ENCODE measurements at regions not wholly inside any gene's neighbourhood (a gene's known extent, or its start where the extent isn't known, plus 50 kb on each side); places are given as distances from the start of the nearest gene placed in this dataset.
A peak's percentile ranks its signal among the peaks of the same experiment; 100 is the strongest.

GRCh38 chr18:55830544-55830943, 242.6 kb upstream of the TCF4 start:
- peaks cover 17% of the 10 kb centered on the region for H3K4me1 Mint-ChIP-seq (ENCODE audit: low read depth, unreplicated experiment)
- FAIRE-seq = no peak
- H3K27me3 Mint-ChIP-seq (ENCODE audit: low read depth, unreplicated experiment) = no peaks in the 10 kb centered on the region
- Histone ChIP-seq H3K4me3 (ENCODE audit: insufficient read depth, low read depth, low read length) (no peak overlapping the region), H3K4me1 (ENCODE audit: insufficient read depth, low read length) (peaks cover 10% of the 10 kb centered on the region), H3K36me3 (ENCODE audit: insufficient read depth, low read length) (no peaks in the 10 kb centered on the region), H4K20me1 (ENCODE audit: insufficient read depth, low read length) (no peaks in the 10 kb centered on the region), H3K79me2 (ENCODE audit: insufficient read depth, low read length) (no peaks in the 10 kb centered on the region), H3K9ac (ENCODE audit: low read length) (no peak overlapping the region), H3K9me3 (ENCODE audit: insufficient read depth, low read depth, low read length) (no peaks in the 10 kb centered on the region), H2AFZ (ENCODE audit: low read depth, low read length) (no peak overlapping the region), H3K4me2 (ENCODE audit: low read length) (no peak overlapping the region), H3K27ac (ENCODE audit: low read depth, low read length) (no peak overlapping the region), H3K27me3 (ENCODE audit: insufficient read depth, low read length) (no peaks in the 10 kb centered on the region)
- H3K4me3 Mint-ChIP-seq (ENCODE audit: unreplicated experiment) = no peak overlapping the region
- TF ChIP-seq CTCF (IDR thresholded peaks at IDR 0.05; ENCODE audit: insufficient read depth, low read depth, low read length) = no peak
- no peak for TF ChIP-seq EZH2 (IDR thresholded peaks at IDR 0.05; ENCODE audit: insufficient read depth, low read length)
- H3K36me3 Mint-ChIP-seq (ENCODE audit: low read depth, unreplicated experiment) = no peaks in the 10 kb centered on the region
- H3K9me3 Mint-ChIP-seq (ENCODE audit: unreplicated experiment) = peaks cover 7% of the 10 kb centered on the region
- no peak overlapping the region for H3K27ac Mint-ChIP-seq (ENCODE audit: unreplicated experiment)
- no peak for DNase-seq (ENCODE audit: low read depth)

- H3K9ac ChIP-seq (ENCODE audit: low read length) = no peak overlapping the region
- DNase-seq (ENCODE audit: low read depth) = peak; percentile 68
- no peak overlapping the region for H2AFZ ChIP-seq (ENCODE audit: low read depth, low read length)
- H3K9me3 Mint-ChIP-seq (ENCODE audit: unreplicated experiment) = no peaks in the 10 kb centered on the region
- no peaks in the 10 kb centered on the region for H3K27me3 Mint-ChIP-seq (ENCODE audit: low read depth, unreplicated experiment)
- no peaks in the 10 kb centered on the region for H4K20me1 ChIP-seq (ENCODE audit: insufficient read depth, low read length)
- peak overlapping the region; percentile 11 for H3K4me3 ChIP-seq (ENCODE audit: insufficient read depth, low read depth, low read length)
- peak overlapping the region; percentile 53 for H3K4me2 ChIP-seq (ENCODE audit: low read length)
- H3K27ac Mint-ChIP-seq (ENCODE audit: unreplicated experiment) = no peak overlapping the region
- no peaks in the 10 kb centered on the region for H3K36me3 Mint-ChIP-seq (ENCODE audit: low read depth, unreplicated experiment)
- H3K79me2 ChIP-seq (ENCODE audit: insufficient read depth, low read length) = no peaks in the 10 kb centered on the region
- H3K9me3 ChIP-seq (ENCODE audit: insufficient read depth, low read depth, low read length) = no peaks in the 10 kb centered on the region
- no peak overlapping the region for H3K27ac ChIP-seq (ENCODE audit: low read depth, low read length)
- H3K4me1 Mint-ChIP-seq (ENCODE audit: low read depth, unreplicated experiment) = peaks cover 16% of the 10 kb centered on the region
- no peaks in the 10 kb centered on the region for H3K36me3 ChIP-seq (ENCODE audit: insufficient read depth, low read length)
- peaks cover 9% of the 10 kb centered on the region for H3K4me1 ChIP-seq (ENCODE audit: insufficient read depth, low read length)
- FAIRE-seq = peak; percentile 78
- no peak overlapping the region for H3K4me3 Mint-ChIP-seq (ENCODE audit: unreplicated experiment)
- TF ChIP-seq EZH2 (IDR thresholded peaks at IDR 0.05; ENCODE audit: insufficient read depth, low read length) (no peak), CTCF (IDR thresholded peaks at IDR 0.05; ENCODE audit: insufficient read depth, low read depth, low read length) (no peak)
- H3K27me3 ChIP-seq (ENCODE audit: insufficient read depth, low read length) = no peaks in the 10 kb centered on the region
Observed at GRCh38 chr18:55821219-55821618, 233.2 kb upstream of the TCF4 start.

GRCh38 chr18:55819448-55819847, 231.5 kb upstream of the TCF4 start:
- Mint-ChIP-seq H3K4me1 (ENCODE audit: low read depth, unreplicated experiment) (peaks cover 22% of the 10 kb centered on the region), H3K4me3 (ENCODE audit: unreplicated experiment) (no peak overlapping the region), H3K27ac (ENCODE audit: unreplicated experiment) (no peak overlapping the region), H3K27me3 (ENCODE audit: low read depth, unreplicated experiment) (no peaks in the 10 kb centered on the region), H3K36me3 (ENCODE audit: low read depth, unreplicated experiment) (no peaks in the 10 kb centered on the region), H3K9me3 (ENCODE audit: unreplicated experiment) (no peaks in the 10 kb centered on the region)
- no peaks in the 10 kb centered on the region for H3K36me3 ChIP-seq (ENCODE audit: insufficient read depth, low read length)
- H3K9me3 ChIP-seq (ENCODE audit: insufficient read depth, low read depth, low read length) = no peaks in the 10 kb centered on the region
- no peak overlapping the region for H3K27ac ChIP-seq (ENCODE audit: low read depth, low read length)
- H3K9ac ChIP-seq (ENCODE audit: low read length) = no peak overlapping the region
- H4K20me1 ChIP-seq (ENCODE audit: insufficient read depth, low read length) = no peaks in the 10 kb centered on the region
- DNase-seq (ENCODE audit: low read depth) = no peak
- no peak overlapping the region for H2AFZ ChIP-seq (ENCODE audit: low read depth, low read length)
- H3K4me1 ChIP-seq (ENCODE audit: insufficient read depth, low read length) = peaks cover 16% of the 10 kb centered on the region
- no peaks in the 10 kb centered on the region for H3K27me3 ChIP-seq (ENCODE audit: insufficient read depth, low read length)
- no peak for TF ChIP-seq CTCF (IDR thresholded peaks at IDR 0.05; ENCODE audit: insufficient read depth, low read depth, low read length)
- TF ChIP-seq EZH2 (IDR thresholded peaks at IDR 0.05; ENCODE audit: insufficient read depth, low read length) = no peak
- H3K4me3 ChIP-seq (ENCODE audit: insufficient read depth, low read depth, low read length) = no peak overlapping the region
- no peaks in the 10 kb centered on the region for H3K79me2 ChIP-seq (ENCODE audit: insufficient read depth, low read length)
- no peak for FAIRE-seq
- no peak overlapping the region for H3K4me2 ChIP-seq (ENCODE audit: low read length)
